ENCODE measurements at regions not wholly inside any gene's neighbourhood (a gene's known extent, or its start where the extent isn't known, plus 50 kb on each side); places are given as distances from the start of the nearest gene placed in this dataset.

GRCh38 chr1:201713086-201713810, 115.7 kb upstream of the IPO9 start:
- no peak for TF ChIP-seq CTCF (IDR thresholded peaks at IDR 0.05)
- TF ChIP-seq EZH2 (IDR thresholded peaks at IDR 0.05; ENCODE audit: borderline replicate concordance, insufficient read depth, low read depth, low read length, poor library complexity, severe bottlenecking) = no peak

Measured in B cell (primary cell).